ENCODE measurements at regions not wholly inside any gene's neighbourhood (a gene's known extent, or its start where the extent isn't known, plus 50 kb on each side); places are given as distances from the start of the nearest gene placed in this dataset.

DNA sequence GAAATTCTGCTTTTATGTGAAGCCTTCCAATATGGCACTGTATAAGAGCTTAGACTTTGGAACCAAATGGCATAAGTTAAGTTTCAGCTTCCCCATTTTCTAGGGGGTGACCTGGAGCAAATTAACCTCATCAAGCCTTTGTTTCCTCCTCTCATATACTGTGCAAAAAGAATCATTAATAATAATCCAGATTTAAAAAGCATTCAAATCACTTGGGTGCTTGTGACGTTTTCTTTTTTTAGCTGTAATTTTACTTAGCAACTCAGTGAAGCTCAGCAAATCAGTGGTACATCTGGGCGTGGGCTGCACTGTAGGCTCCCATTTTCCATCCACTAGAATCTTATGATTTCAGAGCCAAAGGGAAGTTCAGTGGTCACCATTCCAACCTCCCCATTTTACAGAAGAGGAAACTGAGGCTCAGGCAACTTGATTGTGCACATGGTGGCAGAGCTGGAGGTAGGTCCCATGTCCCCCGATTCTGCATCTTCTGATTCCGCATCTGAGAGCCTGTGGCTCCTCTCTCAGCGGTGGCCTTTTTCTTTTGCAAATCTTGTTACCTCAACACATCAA, 131.2 kb downstream of the SNAPC1 start:
- TF ChIP-seq FOXK2 (IDR thresholded peaks at IDR 0.05): no peak
- no peak for TF ChIP-seq SUZ12 (IDR thresholded peaks at IDR 0.05)
- no peak for TF ChIP-seq ZNF384 (IDR thresholded peaks at IDR 0.05)
- TF ChIP-seq CTBP1 (IDR thresholded peaks at IDR 0.05; ENCODE audit: borderline replicate concordance): no peak
- no peak for TF ChIP-seq FOXM1 (IDR thresholded peaks at IDR 0.05; ENCODE audit: borderline replicate concordance)
- TF ChIP-seq ELF4 (IDR thresholded peaks at IDR 0.05): no peak
- TF ChIP-seq TARDBP (IDR thresholded peaks at IDR 0.05): no peak
- no peak for TF ChIP-seq BHLHE40 (IDR thresholded peaks at IDR 0.05; ENCODE audit: borderline replicate concordance)
- no peak for TF ChIP-seq LEF1 (IDR thresholded peaks at IDR 0.05; ENCODE audit: borderline replicate concordance)
- TF ChIP-seq L3MBTL2 (conservative IDR thresholded peaks at IDR 0.05): no peak
- no peak for TF ChIP-seq HDGF (IDR thresholded peaks at IDR 0.05; ENCODE audit: borderline replicate concordance)
- no peak for TF ChIP-seq NFRKB (IDR thresholded peaks at IDR 0.05)
- no peak for TF ChIP-seq SP1 (IDR thresholded peaks at IDR 0.05)
- TF ChIP-seq, protein P1, sequence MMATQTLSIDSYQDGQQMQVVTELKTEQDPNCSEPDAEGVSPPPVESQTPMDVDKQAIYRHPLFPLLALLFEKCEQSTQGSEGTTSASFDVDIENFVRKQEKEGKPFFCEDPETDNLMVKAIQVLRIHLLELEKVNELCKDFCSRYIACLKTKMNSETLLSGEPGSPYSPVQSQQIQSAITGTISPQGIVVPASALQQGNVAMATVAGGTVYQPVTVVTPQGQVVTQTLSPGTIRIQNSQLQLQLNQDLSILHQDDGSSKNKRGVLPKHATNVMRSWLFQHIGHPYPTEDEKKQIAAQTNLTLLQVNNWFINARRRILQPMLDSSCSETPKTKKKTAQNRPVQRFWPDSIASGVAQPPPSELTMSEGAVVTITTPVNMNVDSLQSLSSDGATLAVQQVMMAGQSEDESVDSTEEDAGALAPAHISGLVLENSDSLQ (IDR thresholded peaks at IDR 0.05): no peak

Data from HEK293T (cell line).